ENCODE measurements at regions not wholly inside any gene's neighbourhood (a gene's known extent, or its start where the extent isn't known, plus 50 kb on each side); places are given as distances from the start of the nearest gene placed in this dataset.

GRCh38 chr3:29128001-29128400, 152.9 kb upstream of the RBMS3 start:
- TF ChIP-seq, protein P1, sequence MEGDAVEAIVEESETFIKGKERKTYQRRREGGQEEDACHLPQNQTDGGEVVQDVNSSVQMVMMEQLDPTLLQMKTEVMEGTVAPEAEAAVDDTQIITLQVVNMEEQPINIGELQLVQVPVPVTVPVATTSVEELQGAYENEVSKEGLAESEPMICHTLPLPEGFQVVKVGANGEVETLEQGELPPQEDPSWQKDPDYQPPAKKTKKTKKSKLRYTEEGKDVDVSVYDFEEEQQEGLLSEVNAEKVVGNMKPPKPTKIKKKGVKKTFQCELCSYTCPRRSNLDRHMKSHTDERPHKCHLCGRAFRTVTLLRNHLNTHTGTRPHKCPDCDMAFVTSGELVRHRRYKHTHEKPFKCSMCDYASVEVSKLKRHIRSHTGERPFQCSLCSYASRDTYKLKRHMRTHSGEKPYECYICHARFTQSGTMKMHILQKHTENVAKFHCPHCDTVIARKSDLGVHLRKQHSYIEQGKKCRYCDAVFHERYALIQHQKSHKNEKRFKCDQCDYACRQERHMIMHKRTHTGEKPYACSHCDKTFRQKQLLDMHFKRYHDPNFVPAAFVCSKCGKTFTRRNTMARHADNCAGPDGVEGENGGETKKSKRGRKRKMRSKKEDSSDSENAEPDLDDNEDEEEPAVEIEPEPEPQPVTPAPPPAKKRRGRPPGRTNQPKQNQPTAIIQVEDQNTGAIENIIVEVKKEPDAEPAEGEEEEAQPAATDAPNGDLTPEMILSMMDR (IDR thresholded peaks at IDR 0.05 in 8 of 11, conservative IDR thresholded peaks at IDR 0.05 in 3 of 11) = no peak
- no peak for TF ChIP-seq POLR2A (IDR thresholded peaks at IDR 0.05)
